CD4-positive, alpha-beta T cell treated with Interleukin-6 for 4 hours (primary cell): ENCODE measurements at regions not wholly inside any gene's neighbourhood (a gene's known extent, or its start where the extent isn't known, plus 50 kb on each side); places are given as distances from the start of the nearest gene placed in this dataset.

ENCODE experiments used
- DNase-seq: peaks from one replicate; pipeline ENCODE4 v3.0.0-alpha.2; 2020; ENCODE audit warnings: mixed read lengths

DNA sequence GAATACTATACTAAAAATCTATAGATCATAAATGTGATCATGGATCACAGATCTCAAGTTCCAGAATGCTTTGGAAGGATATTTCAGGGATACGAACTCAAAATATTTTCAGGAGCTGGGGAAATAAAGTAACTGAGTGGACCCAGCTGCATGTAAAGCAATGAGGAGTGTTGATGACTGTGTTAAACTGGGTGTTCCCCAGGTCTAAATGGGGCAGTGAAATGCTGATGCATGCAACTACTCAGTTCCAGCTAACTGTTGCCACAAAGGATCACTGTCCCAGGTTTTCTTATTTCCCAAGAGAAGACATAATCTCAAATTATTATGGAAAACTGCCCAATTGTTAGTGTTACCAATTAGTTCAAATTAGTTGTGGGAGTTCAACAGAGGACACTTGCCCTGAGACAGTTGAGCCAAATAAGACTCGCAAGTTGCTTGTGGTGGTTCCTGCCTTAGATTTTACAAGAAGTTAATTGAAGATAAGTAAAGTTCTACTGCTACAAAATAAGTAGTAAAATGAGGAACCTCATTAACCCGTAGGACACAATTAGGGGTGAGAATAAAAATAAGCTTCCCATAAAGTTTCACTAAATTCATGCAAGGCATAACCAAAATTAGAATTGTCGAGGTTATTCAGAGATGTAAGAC is 66.3 kb upstream of the IL12A start:
- no peak for DNase-seq

DNA sequence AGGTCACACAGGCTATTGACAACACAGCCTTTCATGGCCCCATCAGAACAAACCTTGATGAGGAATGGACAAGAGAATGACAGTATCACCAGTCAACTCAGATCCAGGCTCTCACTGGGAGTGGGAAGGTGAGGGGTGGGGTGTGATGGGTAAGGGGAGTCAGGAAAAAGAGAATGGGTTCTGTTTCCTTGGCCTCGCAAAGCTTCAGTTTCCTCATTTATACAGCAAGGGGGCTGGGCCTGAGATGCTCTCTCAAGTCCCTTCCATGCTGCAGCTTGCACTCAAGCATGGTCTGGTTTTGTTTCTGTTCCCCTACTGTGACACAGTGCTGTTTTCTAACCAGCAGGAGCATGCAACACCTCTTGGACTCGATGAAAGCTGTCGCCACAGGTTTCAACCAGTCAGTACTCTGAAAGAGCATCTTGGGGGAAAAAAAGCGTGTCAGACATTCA is 65.7 kb upstream of the IL12A start:
- DNase-seq = no peak

DNA sequence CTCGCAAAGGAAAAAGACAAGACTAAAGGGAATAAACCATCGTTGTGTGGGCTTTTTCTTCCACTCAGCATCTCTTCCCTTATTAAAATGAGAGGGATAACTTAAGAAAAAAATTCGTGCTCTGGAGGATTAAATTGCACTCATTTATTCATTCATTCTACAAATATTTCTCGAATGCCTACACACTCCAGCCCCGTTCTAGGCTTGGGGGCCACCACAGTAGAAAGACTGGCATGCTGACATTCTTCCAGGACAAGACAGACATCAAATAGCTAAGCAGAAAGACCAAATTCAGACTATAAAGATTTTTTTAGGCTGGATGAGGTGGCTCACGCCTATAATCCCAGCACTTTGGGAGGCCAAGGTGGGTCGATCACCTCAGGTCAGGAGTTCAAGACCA is 65.3 kb upstream of the IL12A start:
- DNase-seq = no peak

DNA sequence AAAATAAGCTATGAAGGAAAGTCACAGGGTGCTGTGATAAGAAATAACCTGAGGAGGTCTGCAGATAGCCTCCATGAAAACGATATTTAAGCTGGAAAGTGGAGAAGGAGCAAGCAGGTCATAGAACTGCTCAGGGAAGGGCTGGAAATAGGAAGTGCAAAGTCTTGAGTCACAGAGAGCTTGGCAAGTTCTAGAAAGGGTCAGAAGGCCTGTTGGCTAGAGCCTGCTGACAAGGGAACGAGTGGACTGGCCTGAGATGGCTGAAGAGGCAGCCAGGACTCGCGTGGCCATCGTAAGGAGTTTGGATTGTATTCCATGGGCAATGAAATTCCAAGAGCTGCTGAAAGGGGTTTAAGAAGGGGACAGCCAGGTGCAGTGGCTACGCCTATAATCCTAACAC is 64.7 kb upstream of the IL12A start:
- DNase-seq = no peak

DNA sequence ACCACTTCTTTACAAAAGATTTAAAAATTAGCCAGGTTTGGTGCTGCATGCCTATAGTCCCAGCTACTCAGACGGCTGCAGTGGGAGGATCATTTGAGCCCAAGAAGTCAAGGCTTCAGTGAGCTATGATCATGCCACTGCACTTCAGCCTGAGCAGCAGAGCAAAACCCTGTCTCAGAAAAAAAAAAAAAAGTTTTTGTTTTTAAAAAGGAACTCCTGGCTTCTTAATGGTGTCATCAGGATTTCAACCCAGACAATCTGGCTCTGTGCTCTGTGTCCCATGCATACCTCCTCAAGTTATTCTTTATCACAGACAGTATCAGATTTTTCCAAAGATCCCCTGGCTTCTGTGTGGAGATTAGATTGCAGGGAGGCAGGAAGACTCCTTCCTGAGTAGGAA is 64.2 kb upstream of the IL12A start:
- DNase-seq = no peak

DNA sequence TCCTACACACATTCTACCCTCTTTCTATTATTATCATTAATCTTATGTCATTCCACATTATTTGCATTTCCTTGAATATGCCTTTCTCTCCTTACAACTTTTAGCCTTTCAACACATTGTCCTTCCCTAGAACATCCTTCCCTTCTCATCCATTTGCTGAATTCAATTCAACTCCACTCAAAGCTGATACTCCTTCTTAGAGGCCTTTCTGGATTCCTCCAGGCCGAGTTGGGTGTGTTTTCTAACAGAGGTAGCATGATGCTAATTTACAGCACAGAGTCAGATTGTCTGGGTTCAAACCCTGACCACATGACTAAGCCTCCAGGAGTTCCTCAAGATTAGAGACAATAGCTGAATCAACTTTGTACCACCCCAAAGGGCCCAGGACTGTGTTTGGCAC is 63.4 kb upstream of the IL12A start:
- no peak for DNase-seq

DNA sequence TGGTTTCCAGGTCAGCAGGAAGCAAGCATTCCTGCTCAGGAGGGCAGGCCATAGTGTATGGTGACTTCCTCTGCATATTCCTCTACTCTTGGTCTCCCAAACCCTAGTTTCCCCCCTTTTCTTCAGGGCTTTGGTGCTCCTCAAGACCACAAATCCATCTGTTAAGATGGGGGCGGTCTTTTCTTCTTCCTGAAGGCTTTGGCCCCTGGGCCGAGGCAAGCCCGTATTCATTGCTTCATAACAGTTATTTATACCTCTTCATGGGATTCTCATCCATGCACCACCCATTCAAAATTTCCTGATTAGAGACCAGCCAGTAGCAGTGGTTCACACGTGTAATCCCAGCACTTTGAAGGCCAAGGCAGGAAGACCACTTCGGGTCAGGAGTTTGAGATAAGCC is 62.1 kb upstream of the IL12A start:
- DNase-seq = no peak

DNA sequence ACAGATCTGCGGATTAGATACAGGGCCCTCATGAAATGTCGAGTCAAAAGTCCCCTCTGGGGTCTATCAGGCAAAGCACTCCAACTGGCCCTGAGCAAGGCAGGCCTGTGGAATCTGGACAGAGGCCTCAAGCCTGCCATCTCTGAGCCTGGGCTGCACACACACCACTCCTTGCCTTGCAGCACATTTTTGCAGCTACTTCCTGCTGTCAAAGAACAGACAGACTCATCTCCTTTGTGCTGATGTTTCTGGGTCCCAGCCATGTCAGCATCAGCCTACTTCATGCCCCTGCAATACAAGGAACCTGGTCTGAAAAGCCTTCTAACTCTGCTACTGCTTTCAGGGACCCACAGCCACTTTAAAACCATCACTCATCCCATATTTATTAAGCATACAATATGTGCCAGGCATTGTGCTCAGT is 60.6 kb upstream of the IL12A start:
- DNase-seq = no peak

DNA sequence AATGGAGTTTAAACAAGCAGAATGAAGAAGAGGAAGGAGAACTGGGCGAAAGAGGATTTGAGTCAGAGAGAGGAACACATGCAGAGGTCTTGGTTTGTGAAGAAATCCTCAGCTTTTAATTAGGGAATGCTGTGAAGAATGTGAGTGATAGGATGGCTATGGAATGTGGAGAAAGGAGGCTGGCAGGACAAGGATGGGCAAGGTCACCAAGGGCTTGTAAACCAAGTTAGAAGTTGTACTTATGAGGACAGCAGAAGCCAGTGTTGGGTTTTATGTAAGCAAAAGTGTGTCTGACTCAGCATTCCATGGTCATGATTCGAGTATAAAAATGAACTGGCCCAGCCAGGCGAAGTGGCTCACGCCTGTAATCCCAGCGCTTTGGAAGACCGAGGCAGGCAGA is 60.0 kb upstream of the IL12A start:
- no peak for DNase-seq

DNA sequence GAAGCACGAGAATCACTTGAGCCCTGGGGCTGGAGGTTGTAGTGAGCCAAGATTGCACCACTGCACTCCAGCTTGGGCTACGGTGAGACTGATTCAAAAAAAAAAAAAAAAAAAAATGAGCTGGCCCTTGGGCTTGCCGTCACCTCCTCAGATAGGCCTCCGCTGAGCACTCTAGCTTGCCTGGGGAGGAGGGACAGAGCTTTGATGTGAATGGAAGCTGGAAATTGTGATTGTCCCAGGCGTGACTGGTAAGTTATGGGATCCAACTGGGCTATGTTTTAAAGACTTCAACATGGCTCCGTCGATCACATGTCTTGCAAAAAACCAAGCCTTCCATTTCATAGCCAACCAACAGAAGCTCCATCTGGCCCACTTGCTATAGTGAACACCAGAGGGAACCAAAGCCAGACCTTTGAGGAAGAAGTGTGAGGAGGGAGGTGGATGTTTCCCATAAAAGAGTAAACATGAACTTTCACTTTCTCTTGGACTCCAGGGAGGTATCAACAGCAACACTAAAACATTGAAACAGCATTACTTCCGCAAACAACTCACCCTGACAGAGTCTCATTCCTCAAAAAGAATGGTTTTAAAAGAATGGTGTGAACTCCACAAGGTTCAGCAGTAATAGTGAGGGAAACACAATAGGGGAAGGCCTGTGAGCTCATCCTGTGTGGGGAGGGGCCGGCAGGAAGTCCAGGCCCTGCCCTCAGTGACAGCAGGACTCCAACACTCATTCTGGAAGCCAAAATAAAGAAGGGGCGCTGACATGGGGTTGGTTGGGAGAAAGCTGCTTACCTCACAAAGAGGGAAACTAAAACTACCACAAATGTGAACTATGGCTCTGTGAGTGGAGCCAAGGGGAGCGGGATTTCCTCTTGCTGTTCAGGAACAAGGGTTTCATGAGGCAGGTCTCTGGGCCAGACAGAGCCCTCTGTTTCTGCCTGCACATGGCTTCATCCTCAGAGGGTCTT is 59.2 kb upstream of the IL12A start:
- no peak for DNase-seq

DNA sequence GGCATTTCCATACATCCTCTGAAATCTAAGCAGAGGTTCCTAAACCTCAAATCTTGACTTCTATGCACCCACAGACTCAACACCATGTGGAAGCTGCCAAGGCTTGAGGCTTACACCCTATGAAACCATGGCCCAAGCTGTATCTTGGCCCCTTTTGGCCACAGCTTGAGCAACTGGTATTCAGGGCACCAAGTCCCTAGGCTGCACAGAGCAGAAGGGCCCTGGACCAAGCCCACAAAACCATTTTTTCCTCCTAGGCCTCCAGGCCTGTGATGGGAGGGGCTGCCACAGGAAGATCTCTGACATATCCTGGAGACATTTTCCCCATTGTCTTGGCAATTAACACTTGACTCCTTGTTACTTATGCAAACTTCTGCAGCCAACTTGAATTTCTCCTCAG is 54.4 kb upstream of the IL12A start:
- DNase-seq = no peak

DNA sequence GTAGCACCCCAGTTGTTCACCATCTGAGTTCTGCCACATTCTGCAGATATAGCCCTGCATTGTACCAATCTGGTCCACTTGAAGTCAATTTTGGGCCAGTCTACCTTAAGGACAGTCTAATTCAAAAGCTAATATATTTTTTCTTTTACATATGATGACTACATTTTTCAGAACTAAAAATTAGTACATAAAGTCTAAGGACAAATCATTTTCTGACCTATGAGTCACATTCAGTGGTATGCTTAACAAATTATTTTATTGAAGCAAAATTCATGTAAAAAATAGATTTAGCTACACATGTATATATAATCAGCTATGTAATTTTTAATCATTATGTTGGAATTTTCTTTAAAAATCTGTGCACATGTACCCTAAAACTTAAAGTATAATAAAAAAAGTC is 52.1 kb upstream of the IL12A start:
- no peak for DNase-seq

DNA sequence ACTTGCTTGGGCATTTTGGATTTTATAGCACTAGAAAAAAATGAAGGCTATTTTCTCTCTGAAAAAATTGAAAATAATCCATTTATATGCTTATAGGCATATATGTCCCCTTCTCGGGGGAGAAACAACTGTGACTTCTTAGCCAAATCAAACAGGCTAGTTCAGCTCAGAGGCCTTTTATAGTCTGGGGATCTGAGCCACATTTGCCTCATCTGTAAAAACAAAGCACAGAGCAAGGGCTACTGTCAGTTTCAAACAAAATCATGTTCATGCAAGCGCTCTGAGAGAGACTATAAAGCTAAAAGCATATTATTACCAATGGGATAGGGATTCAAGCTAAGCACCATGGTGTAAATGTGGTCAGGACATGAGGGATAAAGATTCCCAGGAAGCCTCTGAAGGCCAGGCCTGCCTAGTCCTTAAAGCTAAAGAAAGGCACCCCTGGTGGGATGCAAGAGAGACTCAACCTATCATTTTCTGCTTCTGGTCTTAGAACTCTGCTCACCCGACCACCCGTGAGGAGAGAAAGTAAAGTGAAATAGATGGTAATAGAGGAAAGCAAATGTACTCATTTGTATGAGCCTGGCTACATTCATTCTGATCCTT is 51.0 kb upstream of the IL12A start:
- no peak for DNase-seq

DNA sequence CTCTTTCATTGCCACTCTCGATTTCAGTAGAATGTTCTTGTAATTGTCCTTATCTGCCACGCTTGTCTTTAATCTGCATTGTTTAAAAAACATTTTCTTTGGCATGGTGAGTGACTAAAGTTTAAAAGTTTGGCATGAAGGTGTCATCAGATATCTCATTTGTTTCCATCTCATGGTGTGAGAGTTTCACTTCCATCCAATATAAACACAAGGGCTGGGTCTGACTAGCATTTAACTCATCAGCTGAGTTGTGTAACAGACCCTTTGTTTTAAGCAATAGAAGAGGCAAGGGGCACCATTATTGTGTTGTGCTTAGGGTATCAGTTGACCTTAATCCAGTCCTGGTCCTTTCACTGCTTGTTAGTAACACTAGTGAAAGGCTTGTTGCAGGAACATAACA is 49.9 kb upstream of the IL12A start:
- no peak for DNase-seq
